Fibroblast of mammary gland (primary cell): ENCODE measurements at regions not wholly inside any gene's neighbourhood (a gene's known extent, or its start where the extent isn't known, plus 50 kb on each side); places are given as distances from the start of the nearest gene placed in this dataset.
"Not testable (repeated sequence)": the region's sequence is repeated elsewhere in the genome, so short reads cannot be mapped to it uniquely, and the experiment has no call there.

Experiments used
- DNase-seq: peaks from one replicate; pipeline ENCODE4 v3.0.0-alpha.2; 2010; ENCODE audit warnings: low read depth
- H3K4me3 ChIP-seq: 2 replicates; pipeline ENCODE4 v1.5.1; 2011; ENCODE audit warnings: low read depth, mild to moderate bottlenecking, low read length, moderate library complexity; ENCODE audit not compliant: control insufficient read depth
- TF ChIP-seq, protein P1 (sequence below): conservative IDR thresholded peaks from 2 replicates; pipeline ENCODE4 v1.5.1; 2011; ENCODE audit warnings: low read depth, low read length, inconsistent platforms; ENCODE audit not compliant: control insufficient read depth, insufficient read depth

DNA sequence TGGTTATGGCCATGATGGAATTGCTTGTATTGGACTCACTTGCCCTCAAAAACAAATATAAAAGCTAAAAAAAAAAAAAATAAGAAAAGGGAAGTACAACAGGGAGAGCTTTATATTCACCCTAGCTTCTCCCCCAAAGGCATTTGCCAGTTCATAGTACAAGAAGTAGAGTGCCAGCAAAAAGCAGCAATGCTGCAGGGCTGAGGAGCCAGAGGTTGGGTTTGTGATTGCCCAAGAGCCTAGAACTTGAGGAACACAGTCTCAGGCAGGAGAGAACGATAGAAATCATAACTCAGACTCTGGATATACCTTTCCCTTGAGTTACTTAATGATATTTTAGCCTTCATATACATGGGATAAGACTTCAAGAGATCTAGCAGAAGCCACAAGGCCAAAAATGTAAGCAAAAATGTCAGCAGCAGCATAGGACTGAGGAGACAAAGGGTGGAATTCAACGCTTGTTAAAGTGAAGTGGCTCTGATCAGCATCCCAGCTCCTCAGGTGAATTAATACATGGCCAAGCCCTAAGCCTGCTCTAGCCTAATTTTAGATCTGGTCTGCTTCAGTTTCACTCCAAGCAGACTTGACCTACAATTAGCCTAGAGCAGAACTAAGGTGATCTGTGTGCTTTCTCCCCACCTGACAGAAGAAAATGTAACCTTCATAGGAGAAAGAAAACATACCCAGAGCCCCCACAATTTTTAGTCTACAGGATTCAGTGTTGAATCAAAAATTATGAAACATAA lies 172.8 kb upstream of the PLGLB1 start:
- H3K4me3 ChIP-seq, DNase-seq: not testable (repeated sequence)

DNA sequence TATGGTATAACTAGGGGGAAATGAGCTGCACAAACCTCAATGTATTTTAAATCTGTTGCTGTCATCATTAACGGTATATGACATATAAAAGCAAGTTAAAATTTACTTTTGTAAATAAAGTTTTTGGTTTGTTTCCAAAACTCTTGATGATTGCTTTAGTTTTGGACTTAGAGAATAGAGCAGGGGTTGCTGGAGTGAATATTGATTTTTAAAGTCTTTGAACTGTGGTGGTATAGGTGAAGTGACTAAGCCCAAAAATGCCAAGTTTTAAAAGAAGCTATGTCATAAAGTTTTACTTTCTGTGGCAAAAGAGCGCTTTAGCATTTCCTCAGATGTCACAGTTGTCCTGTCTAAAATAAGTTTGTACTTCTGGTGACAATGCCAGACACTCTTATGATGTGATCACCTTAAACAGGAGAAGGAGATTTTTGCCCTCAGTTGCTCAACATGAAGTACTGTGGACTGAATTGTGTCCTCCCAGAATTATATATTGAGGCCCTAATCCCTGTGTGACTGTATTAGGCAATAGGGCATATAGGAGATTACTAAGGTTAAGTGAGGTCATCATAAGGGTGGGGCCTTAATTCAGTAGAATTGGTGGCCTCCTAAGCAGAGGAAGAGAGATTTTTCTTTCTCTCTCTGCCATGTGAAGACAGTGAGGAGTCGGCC lies 175.2 kb upstream of the PLGLB1 start:
- H3K4me3 ChIP-seq, DNase-seq: not testable (repeated sequence)

DNA sequence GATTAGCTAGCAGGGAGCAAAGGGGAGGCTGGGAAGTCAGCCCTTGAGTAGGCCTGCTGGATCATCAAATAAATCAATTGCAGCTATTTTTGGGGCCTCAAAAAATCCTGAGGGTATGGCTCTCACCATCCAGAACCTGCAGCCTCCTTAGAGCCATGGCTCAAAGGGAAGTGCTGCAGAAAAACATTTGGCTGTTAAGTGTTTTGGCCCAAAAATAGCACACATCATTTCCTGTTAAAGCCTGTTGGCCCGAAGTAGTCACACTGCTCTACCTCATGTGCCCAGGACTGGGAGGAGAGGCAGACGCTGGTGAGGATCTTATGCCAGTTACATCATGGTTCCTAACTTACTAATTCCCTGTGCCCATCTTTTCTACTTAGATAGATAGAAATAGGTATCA lies 176.8 kb upstream of the PLGLB1 start:
- not testable (repeated sequence) for H3K4me3 ChIP-seq, DNase-seq

DNA sequence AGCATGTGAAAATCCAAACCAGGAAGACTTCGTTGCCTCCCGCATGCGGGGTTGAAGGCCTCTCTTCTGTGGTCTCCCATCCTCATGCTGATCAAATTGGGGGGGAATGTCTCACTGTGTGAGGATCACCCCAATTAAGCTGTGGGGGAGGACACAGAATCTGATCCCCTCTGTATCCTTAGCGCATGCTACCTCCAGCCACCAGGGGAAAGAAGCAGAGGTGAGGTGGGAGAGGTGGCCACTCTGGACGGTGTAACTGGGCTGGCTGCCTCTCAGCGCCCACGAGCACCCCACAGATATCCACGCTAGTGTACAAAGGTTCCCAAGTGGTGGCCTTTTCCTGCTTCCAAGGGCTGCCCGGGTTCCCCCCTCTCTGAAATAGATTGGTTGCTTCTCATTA lies 177.6 kb upstream of the PLGLB1 start:
- DNase-seq, H3K4me3 ChIP-seq: not testable (repeated sequence)

DNA sequence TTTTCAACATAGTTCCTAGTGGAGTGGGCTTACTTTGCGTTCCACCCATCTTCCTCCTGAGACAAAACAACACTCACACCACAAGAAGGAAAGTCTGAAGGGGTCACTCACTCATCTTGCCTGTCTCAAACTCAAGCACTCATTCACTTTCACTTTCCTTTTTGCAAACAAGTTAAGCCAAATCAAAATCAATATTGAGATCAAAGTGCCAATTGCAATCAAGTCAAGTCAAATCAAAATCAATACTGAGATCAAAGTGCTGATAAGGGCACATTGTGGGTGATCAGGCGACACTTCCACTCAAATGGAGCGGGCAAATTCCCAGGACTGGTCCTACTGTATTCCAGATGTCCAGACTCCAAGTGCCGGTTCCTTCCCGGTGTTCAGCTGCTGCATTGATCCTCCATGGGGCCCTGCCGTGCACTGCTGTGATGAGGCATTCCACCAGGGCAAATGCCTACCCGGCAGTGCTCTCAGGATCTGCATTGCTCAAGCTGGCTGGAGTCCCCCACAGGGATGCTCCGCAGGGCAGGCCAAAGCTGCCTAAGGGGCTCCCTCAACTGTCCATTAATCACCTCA lies 183.0 kb upstream of the PLGLB1 start:
- not testable (repeated sequence) for H3K4me3 ChIP-seq, DNase-seq

DNA sequence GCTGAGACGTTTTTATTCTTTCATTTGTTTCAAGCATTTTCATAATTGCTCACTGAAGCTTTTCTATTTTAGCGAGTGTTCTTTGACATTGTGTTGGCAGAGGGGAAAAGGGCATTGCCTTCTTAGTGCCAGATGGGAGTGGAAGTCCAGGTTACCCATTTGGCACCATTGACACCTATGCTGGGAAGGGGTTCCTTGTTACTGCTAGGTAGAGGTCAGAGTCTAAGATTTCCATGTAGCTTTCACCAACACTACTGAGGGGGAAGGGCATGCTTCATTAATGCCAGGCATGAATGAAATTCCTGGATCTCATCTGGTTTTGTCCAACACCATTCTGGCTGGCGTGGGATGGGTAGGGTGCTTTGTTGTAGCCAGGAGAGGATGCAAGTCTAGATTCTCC lies 191.3 kb upstream of the PLGLB1 start:
- H3K4me3 ChIP-seq, DNase-seq: not testable (repeated sequence)

DNA sequence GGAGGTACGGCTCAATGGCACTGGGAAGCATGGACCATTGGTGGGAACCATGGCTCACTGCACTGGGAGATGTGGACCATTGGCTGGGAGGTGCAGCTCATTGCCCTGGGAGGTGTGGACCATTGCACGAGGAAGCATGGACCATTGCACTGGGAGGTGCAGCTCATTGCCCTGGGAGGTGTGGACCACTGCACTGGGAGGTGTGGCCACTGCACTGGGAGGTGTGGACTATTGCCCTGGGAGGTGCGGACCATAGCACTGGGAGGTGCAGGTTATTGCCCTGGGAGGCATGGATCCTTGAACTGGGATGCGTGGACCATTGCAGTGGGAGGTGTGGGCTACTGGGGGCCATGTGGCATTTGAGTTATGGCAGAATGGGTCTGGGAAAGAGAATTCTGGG lies 195.4 kb upstream of the PLGLB1 start:
- not testable (repeated sequence) for H3K4me3 ChIP-seq, DNase-seq

DNA sequence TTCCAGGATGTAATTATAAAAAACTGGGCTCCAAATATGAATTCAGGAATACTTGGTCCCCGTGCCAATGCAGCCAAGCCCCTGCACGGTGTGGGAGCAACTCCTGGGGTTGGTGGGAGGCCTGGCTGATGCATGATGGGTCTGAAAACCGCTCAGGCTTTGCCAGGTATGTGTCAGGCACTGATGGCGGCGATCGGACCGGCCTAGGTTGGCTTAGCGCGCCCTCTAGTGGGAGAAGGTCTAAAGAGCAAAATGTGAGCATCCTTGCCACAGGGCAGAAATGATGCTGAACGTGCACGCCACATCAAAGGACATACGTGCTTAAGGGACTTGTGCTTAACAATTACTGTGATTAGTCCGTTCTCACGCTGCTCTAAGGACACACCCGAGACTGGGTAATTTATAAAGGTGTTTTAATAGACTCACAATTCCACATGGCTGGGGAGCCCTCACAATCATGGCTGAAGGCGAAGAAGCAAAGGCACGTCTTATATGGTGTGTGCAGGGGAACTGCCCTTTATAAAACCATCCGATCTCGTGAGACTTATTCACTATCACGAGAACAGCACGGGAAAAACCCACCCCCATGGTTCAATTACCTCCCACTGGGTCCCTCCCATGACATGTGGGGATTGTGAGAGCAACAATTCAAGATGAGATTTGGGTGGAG lies 196.2 kb upstream of the PLGLB1 start:
- H3K4me3 ChIP-seq, DNase-seq: not testable (repeated sequence)
- TF ChIP-seq, protein P1, sequence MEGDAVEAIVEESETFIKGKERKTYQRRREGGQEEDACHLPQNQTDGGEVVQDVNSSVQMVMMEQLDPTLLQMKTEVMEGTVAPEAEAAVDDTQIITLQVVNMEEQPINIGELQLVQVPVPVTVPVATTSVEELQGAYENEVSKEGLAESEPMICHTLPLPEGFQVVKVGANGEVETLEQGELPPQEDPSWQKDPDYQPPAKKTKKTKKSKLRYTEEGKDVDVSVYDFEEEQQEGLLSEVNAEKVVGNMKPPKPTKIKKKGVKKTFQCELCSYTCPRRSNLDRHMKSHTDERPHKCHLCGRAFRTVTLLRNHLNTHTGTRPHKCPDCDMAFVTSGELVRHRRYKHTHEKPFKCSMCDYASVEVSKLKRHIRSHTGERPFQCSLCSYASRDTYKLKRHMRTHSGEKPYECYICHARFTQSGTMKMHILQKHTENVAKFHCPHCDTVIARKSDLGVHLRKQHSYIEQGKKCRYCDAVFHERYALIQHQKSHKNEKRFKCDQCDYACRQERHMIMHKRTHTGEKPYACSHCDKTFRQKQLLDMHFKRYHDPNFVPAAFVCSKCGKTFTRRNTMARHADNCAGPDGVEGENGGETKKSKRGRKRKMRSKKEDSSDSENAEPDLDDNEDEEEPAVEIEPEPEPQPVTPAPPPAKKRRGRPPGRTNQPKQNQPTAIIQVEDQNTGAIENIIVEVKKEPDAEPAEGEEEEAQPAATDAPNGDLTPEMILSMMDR, result peak; percentile 15

DNA sequence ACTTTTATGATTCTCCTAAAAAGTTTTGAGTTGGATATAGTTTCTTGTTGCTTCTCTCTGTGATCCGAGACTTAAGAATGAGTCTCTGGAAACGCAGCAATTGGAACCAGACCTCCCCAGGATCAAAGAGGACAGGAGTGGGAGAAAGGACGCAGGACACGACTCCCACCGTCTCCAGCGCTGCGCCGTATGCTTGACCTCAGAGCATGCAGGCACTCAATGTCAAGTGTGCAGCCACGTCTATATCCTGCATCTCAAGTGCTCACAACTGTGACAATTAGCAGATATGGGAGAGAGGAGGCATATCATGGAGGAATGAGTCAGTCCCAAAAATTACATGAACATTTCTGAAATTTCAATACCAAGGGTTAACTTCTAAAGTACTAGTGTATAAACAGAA lies 199.0 kb upstream of the PLGLB1 start:
- H3K4me3 ChIP-seq, DNase-seq: not testable (repeated sequence)

DNA sequence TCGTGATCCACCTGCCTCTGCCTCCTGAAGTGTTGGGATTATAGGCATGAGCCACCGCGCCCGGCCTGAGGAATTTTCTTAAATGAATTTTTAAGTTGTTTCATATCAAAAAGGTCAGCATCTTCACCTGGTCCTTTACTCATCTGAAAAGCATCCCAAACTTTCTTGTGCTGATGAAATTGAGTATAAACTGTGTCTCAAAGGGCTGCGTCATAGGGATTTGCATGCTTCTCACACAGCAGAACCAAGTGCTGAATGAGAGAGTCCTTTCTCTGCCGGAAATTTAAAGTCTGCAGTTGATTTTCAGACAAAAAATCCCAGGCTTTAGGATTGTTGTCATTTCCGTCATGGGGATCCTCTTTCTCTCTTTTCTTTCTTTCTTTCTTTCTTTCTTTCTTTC lies 200.5 kb upstream of the PLGLB1 start:
- DNase-seq, result peak; percentile 29
- not testable (repeated sequence) for H3K4me3 ChIP-seq

DNA sequence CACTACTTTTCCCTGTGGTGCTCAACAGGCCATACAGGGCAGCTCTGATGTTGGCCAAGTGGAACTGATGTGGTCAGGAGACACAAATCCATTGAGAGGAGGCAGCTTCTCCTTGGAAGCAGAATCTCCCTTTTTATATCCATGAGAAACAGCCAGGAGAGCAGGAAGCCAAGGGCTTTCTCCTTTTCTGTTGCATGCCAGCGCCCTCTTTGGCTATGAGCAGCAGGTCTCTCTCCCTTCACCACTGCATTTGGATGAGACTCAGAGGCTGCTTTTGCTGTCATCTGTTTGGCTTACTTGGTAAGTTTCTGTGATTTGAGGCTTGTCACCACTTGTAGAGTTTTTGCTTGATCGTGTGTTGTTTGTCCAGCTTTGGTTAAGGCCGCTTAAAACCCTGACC lies 202.2 kb upstream of the PLGLB1 start:
- not testable (repeated sequence) for H3K4me3 ChIP-seq, DNase-seq

DNA sequence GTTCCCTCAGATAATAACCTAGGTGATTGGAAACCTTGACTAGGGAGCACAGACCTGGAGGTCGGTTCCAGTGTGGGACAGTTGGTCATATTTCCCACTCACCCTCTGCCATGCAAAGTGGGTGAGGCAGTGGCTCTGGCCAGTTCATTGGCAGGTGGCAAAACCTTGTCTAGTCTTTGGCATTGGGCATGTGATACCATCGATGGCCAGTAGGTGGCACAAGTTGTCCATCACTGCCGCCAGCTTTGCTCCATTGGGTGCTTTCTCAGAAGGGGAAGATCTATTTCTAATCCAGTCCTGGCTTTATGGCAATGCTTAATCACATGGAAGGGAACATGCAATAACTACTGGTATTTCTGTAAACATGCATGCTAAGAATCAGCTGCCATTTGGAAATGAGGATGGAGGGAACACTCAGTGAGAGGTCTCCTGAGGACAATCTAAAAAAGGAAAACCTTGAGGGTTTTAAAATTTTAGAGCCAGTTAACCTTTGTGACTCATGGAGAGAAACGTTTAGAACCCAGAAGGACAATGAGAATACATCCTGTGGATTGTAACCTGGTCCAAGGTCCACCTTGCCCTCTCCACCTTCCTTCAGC lies 207.5 kb upstream of the PLGLB1 start:
- TF ChIP-seq, protein P1, result peak; percentile 25
- not testable (repeated sequence) for H3K4me3 ChIP-seq
- DNase-seq, result peak; percentile 49

DNA sequence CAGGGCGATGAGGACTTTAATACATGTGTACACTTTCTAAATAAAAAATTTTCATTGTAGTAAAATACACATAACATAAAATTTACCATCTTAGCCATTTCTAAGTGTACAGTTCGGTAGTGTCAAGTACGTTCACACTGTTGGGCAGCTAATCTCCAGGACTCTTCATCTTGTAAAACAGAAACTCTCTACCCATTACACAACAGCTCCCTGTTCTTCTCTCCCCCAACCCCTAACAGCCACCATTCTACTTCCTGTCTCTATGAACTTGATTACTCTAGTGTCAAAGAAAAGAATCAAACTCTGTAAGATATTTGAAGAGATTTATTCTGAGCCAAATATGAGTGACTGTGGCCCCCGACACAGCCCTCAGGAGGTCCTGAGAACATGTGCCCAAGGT lies 208.3 kb upstream of the PLGLB1 start:
- not testable (repeated sequence) for H3K4me3 ChIP-seq, DNase-seq

DNA sequence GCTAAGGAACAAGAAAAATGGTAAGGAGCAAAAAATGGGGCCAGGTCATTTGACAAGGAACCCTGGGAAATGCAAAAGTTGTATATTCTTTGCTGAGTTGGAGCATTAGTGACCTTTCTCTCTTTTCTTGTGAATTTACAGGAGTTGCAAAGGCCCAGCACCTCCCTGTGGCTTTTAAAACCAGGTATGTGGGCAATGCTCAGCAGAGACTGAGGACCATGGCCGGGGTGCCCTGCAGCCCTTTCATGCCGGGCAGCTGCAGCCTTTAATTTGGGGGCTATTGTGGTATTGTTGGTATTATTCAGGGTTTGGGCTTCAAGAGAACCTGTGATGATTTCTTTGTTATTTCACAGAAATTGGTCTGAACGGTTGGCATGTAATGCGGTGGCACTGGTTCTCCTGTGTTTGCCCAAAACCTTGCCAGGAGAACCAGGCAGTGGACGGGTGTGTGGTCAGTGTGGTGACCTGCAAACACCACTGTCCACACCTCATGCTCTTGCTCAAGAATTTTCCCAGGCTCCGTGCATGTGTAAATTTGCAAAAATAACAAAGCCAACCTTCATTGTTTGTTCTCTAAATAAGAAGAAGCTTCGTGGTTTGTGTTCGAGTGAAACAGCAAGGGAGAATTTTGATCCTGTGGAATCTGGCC lies 213.8 kb upstream of the PLGLB1 start:
- DNase-seq, H3K4me3 ChIP-seq: not testable (repeated sequence)
